ENCODE measurements at regions not wholly inside any gene's neighbourhood (a gene's known extent, or its start where the extent isn't known, plus 50 kb on each side); places are given as distances from the start of the nearest gene placed in this dataset.

- no peak for DNase-seq
Observed at GRCh38 chr9:16099732-16100536, 547.1 kb downstream of the CCDC171 start.

GRCh38 chr9:16100537-16101091, 547.8 kb downstream of the CCDC171 start:
- DNase-seq, result no peak

DNA sequence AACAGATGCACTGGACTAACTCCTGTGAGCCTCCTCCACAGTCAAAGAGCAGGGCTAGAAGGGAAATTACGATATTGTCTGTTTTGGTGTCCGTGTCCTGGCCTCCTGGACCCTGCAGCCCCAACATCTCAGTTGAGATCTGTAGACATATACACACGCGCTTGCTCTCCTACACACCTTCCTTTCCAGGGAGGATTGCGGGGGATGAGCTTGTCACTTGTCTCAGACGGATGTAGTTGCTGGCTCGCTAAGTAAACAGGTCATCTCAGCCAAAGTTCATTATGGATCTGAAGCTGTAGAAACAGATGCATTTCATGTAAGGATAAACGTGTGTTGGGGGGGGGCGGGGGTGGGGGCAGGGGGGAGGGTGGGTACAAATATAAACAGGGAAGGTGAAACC, 549.3 kb downstream of the CCDC171 start:
- DNase-seq, result no peak

DNA sequence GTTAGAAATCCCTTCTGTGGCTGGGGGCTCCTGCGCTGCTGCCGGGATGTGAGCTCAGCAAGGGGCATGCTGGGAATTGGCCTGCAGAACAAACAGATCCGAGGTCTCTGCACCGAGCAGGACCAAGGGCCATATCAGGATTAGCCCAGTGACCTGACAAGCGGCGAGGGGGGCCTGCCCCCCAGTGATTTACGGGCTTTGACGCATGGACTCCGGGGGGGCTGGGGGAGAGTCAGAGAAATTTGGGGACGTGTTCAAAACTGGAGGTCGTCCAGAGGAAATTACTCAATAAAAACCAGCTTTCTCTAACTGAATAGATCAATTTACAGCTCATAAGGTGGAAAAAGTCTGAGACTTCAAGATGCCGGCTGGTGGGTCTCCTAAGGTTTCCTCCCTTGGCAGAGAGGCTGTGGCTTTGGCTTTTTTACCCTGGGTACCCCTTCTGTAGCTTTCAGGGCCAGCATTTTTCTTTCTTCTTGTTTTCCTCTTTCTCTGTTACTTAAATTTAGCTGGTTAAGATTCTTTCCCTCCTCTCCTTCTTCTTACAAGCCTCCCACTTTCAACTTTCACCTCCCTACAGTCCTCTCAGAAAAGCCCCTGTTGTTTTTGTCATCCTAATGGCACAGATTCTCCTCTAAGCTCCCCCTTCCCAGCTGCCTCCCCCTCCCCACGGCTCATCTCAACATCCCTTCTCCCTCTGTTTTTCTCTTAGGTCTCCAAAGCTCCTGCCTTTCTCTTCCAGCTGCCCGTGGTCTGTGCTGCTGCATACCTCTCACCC, 551.0 kb downstream of the CCDC171 start:
- no peak for DNase-seq

DNA sequence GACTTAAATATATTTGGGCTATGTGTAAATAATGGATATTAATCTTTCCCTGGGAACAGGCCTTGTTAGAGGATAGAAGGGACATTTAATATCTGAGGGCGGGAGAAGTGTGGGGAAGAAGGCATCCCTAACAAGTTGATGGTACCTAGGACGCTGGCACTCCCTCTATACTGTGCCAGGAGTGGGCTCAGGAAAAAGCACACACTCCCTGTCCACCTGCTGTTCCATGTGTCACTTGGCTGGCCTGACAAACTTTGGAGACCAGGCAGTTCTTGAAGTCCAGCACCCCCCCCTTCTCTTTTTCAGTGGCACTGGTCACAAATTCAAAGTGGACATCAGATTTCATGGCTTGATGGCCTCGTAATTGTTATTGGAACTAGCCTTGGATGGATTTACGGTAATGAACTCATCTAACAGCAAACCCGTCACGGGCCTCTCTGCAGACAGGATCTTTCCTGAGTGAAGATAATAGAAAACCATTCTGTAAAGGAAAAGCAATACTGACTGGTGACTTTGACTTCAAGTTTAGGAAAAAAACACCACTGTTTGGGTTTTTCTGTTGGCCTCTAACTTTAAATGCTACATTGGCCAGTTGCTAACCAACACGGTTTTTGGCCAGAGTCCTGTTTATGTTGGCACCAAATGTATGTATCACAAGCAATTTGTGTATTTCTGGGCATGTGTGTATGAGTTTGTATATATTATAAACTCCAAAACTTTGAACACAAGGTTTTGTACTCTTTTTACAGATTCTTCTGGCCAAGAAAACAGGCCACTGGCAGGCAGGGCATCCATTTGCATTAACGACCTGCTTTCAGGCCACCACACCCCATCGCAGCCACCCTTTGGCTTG, 552.6 kb downstream of the CCDC171 start:
- no peak for DNase-seq

- DNase-seq, result no peak
Observed at GRCh38 chr9:16106021-16106571, 553.3 kb downstream of the CCDC171 start.

- no peak for DNase-seq
Observed at GRCh38 chr9:16112116-16112515, 559.3 kb downstream of the CCDC171 start.

GRCh38 chr9:16115994-16116393, 563.2 kb downstream of the CCDC171 start:
- DNase-seq, result no peak

DNA sequence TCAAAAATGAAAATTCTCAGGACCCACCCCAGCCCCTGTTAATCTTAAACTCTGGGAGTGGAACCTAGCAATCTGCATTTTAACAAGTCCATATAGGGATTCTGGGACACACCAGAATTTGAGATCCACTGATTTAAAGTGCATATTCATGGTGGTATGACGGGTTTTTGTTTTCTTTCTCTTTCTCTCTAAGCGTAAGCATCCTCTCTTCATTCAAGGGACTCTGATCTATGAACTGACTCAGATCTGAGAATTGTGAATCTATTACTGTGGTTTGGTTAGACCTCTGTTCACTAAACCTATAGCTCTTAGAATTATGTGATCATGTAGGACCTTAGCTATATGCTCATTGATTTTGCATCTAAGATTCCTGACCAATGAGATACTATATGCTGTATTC, 565.2 kb downstream of the CCDC171 start:
- no peak for DNase-seq

DNA sequence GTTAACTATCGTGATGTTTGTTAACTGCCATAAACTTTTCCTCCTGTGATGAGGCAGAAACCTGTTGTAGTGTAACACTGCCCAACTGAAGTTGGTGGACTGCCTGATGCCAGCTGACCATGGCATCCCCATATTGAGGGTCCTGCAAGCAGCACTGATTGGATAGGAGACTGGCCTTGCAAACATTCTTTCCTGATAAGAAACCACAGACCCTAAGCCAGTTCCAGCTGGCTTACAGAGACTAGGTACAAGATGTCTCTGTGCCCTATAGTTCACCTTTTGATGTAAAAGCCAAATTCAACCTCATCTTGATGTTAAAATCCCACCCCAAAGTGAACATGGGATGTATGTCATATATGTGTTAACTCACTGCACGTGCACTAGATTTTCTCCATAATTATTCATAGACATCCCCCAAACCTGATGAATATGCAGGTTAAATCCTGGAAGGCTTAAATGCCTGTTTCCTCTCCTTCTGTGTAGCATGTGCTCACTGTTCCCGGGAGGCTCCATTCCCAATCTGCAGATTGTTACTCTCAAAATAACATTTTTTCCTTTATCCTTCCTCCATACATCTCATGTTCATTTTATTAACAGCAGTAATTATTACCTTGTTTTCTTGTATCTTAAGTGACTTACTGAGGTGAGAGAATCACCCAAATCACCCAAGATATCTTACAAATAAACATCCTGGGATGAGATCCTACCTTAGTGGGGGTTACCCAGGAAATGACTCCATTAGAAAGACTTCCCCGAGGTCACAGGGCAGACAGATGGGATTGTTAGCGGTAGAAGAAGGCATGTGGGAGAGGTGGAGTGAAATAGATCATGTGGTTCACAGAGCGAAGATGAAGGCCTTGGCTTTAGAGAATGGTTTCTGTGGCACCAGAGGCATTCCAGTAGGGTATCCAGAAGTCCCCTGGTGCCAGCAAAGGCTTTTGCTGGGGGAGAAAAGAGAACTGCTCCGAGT, 566.7 kb downstream of the CCDC171 start:
- DNase-seq, result no peak

GRCh38 chr9:16120231-16120641, 567.4 kb downstream of the CCDC171 start:
- no peak for DNase-seq

DNA sequence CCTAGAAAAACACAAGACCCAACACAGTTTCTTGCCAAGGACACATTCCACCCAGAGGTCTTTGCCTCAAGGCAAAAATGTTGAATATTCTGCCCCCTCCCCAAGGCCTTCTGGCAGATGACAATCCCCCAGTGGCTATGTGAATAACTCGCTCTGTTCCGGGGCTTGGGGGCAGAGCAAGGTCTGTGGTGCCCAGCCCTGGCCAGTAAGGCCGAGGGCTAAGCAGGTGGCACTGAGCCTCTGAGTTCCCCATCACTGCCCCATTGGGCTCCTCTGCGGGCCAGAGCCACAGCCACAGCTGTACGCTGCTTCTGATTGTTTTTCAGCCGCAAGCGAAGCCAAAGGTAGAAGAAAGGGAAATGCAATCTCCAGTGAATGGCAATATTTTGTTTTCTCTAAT, 567.9 kb downstream of the CCDC171 start:
- no peak for DNase-seq

DNA sequence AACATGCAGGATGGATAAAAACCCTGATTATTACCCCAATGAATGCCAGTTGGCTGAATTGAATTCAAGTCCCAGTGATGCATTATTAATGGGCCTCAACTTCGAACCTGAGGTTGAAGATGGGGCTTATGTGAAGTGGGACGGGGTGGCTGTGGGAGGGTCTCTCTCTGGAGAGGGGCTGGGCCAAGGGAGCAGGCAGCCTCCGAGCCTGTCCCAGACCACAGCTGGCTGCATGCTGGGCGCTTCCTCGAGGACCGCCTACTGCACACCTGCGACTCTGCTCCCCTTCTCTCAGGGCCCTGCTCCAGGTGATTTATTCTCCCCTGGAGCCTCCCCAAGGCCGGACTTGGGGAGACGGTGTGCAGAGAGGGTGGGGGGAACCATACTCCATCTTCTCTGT, 568.3 kb downstream of the CCDC171 start:
- no peak for DNase-seq

DNA sequence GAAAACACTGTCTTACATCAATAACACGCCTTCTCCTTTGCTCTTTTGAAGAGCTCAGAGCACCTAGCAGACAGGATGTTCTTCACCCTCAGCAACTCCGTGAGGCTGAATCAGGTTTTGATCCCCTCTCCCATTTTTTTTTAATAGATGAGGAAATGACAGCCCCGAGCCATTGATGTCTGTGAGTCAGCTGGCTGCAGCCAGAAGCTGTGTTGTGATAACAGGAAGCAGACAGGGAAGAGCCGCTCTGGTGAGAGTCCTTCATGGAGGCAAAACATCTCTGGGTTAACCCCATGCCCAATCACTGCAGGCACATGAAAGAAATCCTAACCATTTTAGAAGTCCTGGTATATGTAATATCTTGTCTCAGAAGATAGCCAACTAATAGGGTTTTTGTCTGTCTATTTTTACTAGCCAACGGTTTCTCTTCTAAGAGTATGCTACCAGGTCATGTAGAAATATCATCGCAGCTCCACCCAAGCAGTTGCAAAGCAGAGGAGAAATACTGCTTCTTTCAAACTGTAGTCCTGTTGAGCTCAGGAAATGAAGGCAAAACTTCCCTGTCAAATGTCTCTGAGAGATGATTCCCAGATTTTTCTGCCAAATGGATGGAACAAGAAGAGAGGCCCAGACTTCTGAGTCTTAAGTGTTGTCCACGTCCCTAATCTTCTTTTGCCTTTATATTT, 568.9 kb downstream of the CCDC171 start:
- DNase-seq, result no peak

DNA sequence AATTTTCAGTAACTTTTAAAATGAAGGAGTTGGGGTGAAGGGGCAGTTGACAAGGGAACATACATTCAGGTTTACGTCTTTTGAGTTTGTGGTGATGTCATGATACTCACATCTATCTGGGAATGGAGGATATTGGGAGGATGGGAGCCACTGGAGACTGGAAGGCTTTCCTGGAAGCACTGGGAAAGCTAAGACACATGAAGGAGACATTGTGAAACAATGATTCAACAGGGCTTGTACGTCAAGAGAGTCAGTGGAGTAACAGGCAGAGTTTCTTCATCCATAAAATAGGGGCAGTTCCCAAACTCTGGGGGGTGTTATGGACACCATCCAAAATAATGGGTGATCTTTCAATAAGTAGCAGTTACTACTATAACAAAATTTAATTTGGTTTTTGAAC, 572.8 kb downstream of the CCDC171 start:
- no peak for DNase-seq

DNA sequence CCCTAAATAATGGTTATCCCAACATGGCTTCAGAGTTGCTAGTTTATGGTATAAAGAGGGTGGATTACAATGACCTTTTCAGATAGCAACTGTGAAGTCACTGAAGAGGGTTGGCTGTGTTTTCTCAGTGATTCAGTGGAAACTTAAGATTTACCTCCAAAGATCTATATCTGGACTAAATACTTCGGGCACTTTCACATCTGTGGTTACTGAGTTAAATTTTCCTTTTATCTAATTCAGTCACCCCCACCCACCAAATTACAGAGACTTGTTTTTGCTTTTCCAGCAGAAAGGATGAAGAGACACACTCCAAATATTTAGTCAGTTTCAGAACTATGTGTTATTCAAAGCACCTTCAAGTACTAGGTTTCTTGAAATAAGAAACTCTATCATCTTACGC, 573.2 kb downstream of the CCDC171 start:
- DNase-seq, result no peak

- no peak for DNase-seq
Observed at GRCh38 chr9:16128003-16128402, 575.2 kb downstream of the CCDC171 start.

DNA sequence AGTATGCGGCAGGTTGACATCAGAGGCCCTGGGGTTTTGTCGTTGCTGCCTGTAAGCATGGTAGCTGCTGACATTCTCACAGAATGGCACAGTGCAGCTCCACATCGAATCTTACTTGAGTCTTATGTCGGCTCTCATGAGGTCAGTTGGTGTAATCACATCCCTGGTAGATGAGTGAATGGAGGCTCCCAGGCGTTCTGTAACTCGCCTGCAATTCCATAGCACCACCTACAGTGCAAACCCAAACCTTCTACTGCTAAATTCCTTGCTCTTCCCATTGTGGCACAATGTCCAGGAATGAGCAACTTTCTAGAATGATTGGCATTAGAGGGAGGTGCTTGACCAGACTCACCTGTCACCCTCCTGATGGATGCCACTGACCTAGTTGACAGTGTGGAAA, 578.4 kb downstream of the CCDC171 start:
- no peak for DNase-seq

DNA sequence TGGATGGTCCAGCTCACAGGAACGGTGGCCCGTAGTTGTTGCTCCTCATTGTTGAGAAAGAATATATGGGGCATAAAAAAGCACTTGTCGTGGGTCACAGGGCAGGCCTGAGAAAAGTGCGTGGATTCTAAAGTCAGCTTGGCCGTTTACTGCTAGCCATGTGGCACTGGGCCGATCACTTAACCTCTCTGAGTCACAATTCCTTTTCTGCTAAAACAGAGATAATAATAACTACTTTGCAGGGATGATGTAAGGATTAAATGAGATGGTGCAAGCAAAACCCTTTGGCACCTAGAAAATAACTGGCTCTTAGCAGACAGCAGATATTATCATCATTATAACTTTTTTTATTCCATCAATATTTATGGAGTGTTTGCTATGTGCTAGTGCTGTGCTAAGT, 579.7 kb downstream of the CCDC171 start:
- DNase-seq, result no peak

DNA sequence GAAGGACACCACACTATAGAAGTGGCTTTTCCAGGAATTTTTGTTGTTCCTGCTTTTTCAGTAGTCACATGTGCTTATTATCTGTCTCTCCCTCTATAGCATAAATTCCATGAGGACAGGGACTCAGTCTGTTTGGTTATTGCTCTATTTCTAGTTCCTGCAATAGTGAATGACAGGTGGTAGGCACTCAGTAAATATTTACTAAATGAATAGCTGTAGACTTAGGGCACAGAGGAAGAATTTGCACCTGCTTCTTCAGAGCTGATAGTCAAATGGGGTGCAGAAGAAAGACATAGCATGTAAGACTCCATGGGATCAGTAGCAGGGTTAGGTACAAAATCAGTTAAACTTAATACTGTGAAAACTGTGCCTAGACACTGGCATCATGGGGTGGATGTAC, 580.2 kb downstream of the CCDC171 start:
- no peak for DNase-seq
